ENCODE measurements at regions not wholly inside any gene's neighbourhood (a gene's known extent, or its start where the extent isn't known, plus 50 kb on each side); places are given as distances from the start of the nearest gene placed in this dataset.
A peak's percentile ranks its signal among the peaks of the same experiment; 100 is the strongest.

- Histone ChIP-seq H3K18ac (ENCODE audit: low read length) (no peak overlapping the region), H4K8ac (ENCODE audit: low read depth, low read length) (no peak overlapping the region), H4K91ac (ENCODE audit: low read depth, low read length) (no peak overlapping the region), H4K12ac (ENCODE audit: low read depth, low read length) (no peak overlapping the region), H2BK5ac (ENCODE audit: low read depth, low read length, poor library complexity) (no peak overlapping the region), H3K14ac (ENCODE audit: low read length) (no peak overlapping the region), H3K4me1 (ENCODE audit: control insufficient read depth in 1 of 2, insufficient read depth in 2 of 2, low read length in 2 of 2) (no peaks in the 10 kb centered on the region), H3K9ac (ENCODE audit: low read length) (no peak overlapping the region), H3K27me3 (ENCODE audit: insufficient read depth, low read length) (no peaks in the 10 kb centered on the region), H2AFZ (ENCODE audit: insufficient read depth, low read length, poor library complexity) (no peak overlapping the region), H3K79me1 (ENCODE audit: low read length) (no peaks in the 10 kb centered on the region), H2BK12ac (ENCODE audit: low read length) (no peak overlapping the region), H3K4me2 (ENCODE audit: low read length) (no peak overlapping the region), H3K27ac (ENCODE audit: low read depth, low read length) (no peak overlapping the region), H3K36me3 (ENCODE audit: control insufficient read depth in 1 of 2, insufficient read depth in 2 of 2, low read length in 2 of 2) (no peaks in the 10 kb centered on the region), H3K4me3 (ENCODE audit: low read depth, low read length) (no peak overlapping the region), H3K4ac (ENCODE audit: low read depth, low read length) (no peak overlapping the region), H2BK120ac (ENCODE audit: insufficient read depth, low read length, poor library complexity) (no peak overlapping the region), H3K79me2 (ENCODE audit: control insufficient read depth, insufficient read depth, low read length, poor library complexity) (no peaks in the 10 kb centered on the region), H3K9me3 (ENCODE audit: insufficient read depth, low read depth, low read length) (no peaks in the 10 kb centered on the region), H3K23ac (ENCODE audit: low read length) (no peak overlapping the region), H2AK5ac (ENCODE audit: low read length) (no peak overlapping the region)
- DNase-seq: peak; percentile 64 to 79
- no CpG with 5 or more reads among the region's 6 CpGs for WGBS (ENCODE audit: extremely low coverage, insufficient coverage, insufficient read length)
These were observed 468.3 kb upstream of the RGPD4 start for GRCh38 chr2:107358362-107358761.

- Histone ChIP-seq H3K14ac (ENCODE audit: low read length) (no peak overlapping the region), H3K4me3 (ENCODE audit: low read depth, low read length) (no peak overlapping the region), H3K4me2 (ENCODE audit: low read length) (no peak overlapping the region), H4K8ac (ENCODE audit: low read depth, low read length) (no peak overlapping the region), H3K23ac (ENCODE audit: low read length) (no peak overlapping the region), H3K36me3 (ENCODE audit: control insufficient read depth in 1 of 2, insufficient read depth in 2 of 2, low read length in 2 of 2) (no peaks in the 10 kb centered on the region), H2AFZ (ENCODE audit: insufficient read depth, low read length, poor library complexity) (no peak overlapping the region), H2BK120ac (ENCODE audit: insufficient read depth, low read length, poor library complexity) (no peak overlapping the region), H3K27ac (ENCODE audit: low read depth, low read length) (no peak overlapping the region), H3K4ac (ENCODE audit: low read depth, low read length) (no peak overlapping the region), H2BK5ac (ENCODE audit: low read depth, low read length, poor library complexity) (no peak overlapping the region), H3K79me1 (ENCODE audit: low read length) (no peaks in the 10 kb centered on the region), H3K79me2 (ENCODE audit: control insufficient read depth, insufficient read depth, low read length, poor library complexity) (no peaks in the 10 kb centered on the region), H2BK12ac (ENCODE audit: low read length) (no peak overlapping the region), H4K12ac (ENCODE audit: low read depth, low read length) (no peak overlapping the region), H2AK5ac (ENCODE audit: low read length) (no peak overlapping the region), H4K91ac (ENCODE audit: low read depth, low read length) (no peak overlapping the region), H3K27me3 (ENCODE audit: insufficient read depth, low read length) (no peaks in the 10 kb centered on the region), H3K9ac (ENCODE audit: low read length) (no peak overlapping the region), H3K4me1 (ENCODE audit: control insufficient read depth in 1 of 2, insufficient read depth in 2 of 2, low read length in 2 of 2) (no peaks in the 10 kb centered on the region), H3K9me3 (ENCODE audit: insufficient read depth, low read depth, low read length) (no peaks in the 10 kb centered on the region), H3K18ac (ENCODE audit: low read length) (no peak overlapping the region)
- WGBS (ENCODE audit: extremely low coverage, insufficient coverage, insufficient read length): no CpG with 5 or more reads among the region's 4 CpGs
- peak in 1 of 2 donors; percentile 62 for DNase-seq
These were observed 467.7 kb upstream of the RGPD4 start for GRCh38 chr2:107359021-107359420.

GRCh38 chr2:107361751-107362381 lies 464.8 kb upstream of the RGPD4 start:
- Histone ChIP-seq H3K36me3 (ENCODE audit: control insufficient read depth in 1 of 2, insufficient read depth in 2 of 2, low read length in 2 of 2) (no peaks in the 10 kb centered on the region), H3K4me2 (ENCODE audit: low read length) (no peak overlapping the region), H3K4ac (ENCODE audit: low read depth, low read length) (no peak overlapping the region), H3K27me3 (ENCODE audit: insufficient read depth, low read length) (no peaks in the 10 kb centered on the region), H3K27ac (ENCODE audit: low read depth, low read length) (no peak overlapping the region), H3K79me1 (ENCODE audit: low read length) (no peaks in the 10 kb centered on the region), H3K9me3 (ENCODE audit: insufficient read depth, low read depth, low read length) (no peaks in the 10 kb centered on the region), H4K8ac (ENCODE audit: low read depth, low read length) (no peak overlapping the region), H3K23ac (ENCODE audit: low read length) (no peak overlapping the region), H2BK120ac (ENCODE audit: insufficient read depth, low read length, poor library complexity) (no peak overlapping the region), H3K14ac (ENCODE audit: low read length) (no peak overlapping the region), H3K18ac (ENCODE audit: low read length) (no peak overlapping the region), H4K91ac (ENCODE audit: low read depth, low read length) (no peak overlapping the region), H2BK5ac (ENCODE audit: low read depth, low read length, poor library complexity) (no peak overlapping the region), H2AK5ac (ENCODE audit: low read length) (no peak overlapping the region), H3K4me1 (ENCODE audit: control insufficient read depth in 1 of 2, insufficient read depth in 2 of 2, low read length in 2 of 2) (no peaks in the 10 kb centered on the region), H3K79me2 (ENCODE audit: control insufficient read depth, insufficient read depth, low read length, poor library complexity) (no peaks in the 10 kb centered on the region), H4K12ac (ENCODE audit: low read depth, low read length) (no peak overlapping the region), H2AFZ (ENCODE audit: insufficient read depth, low read length, poor library complexity) (no peak overlapping the region), H3K4me3 (ENCODE audit: low read depth, low read length) (no peak overlapping the region), H3K9ac (ENCODE audit: low read length) (no peak overlapping the region), H2BK12ac (ENCODE audit: low read length) (no peak overlapping the region)
- no CpG with 5 or more reads among the region's 4 CpGs for WGBS (ENCODE audit: extremely low coverage, insufficient coverage, insufficient read length)
- DNase-seq: no peak

GRCh38 chr2:107362993-107363392 lies 463.7 kb upstream of the RGPD4 start:
- no peaks in the 10 kb centered on the region for H3K79me2 ChIP-seq (ENCODE audit: control insufficient read depth, insufficient read depth, low read length, poor library complexity)
- no peak overlapping the region for H3K4ac ChIP-seq (ENCODE audit: low read depth, low read length)
- H3K18ac ChIP-seq (ENCODE audit: low read length): no peak overlapping the region
- no peaks in the 10 kb centered on the region for H3K27me3 ChIP-seq (ENCODE audit: insufficient read depth, low read length)
- no peak overlapping the region for H3K27ac ChIP-seq (ENCODE audit: low read depth, low read length)
- H3K79me1 ChIP-seq (ENCODE audit: low read length): no peaks in the 10 kb centered on the region
- no peak overlapping the region for H2BK120ac ChIP-seq (ENCODE audit: insufficient read depth, low read length, poor library complexity)
- no peak overlapping the region for H3K9ac ChIP-seq (ENCODE audit: low read length)
- H3K4me2 ChIP-seq (ENCODE audit: low read length): no peak overlapping the region
- no peak overlapping the region for H3K14ac ChIP-seq (ENCODE audit: low read length)
- H2AFZ ChIP-seq (ENCODE audit: insufficient read depth, low read length, poor library complexity): no peak overlapping the region
- no peak overlapping the region for H2BK5ac ChIP-seq (ENCODE audit: low read depth, low read length, poor library complexity)
- no peaks in the 10 kb centered on the region for H3K36me3 ChIP-seq (ENCODE audit: control insufficient read depth in 1 of 2, insufficient read depth in 2 of 2, low read length in 2 of 2)
- H3K9me3 ChIP-seq (ENCODE audit: insufficient read depth, low read depth, low read length): no peaks in the 10 kb centered on the region
- no peak overlapping the region for H3K23ac ChIP-seq (ENCODE audit: low read length)
- no peak overlapping the region for H4K8ac ChIP-seq (ENCODE audit: low read depth, low read length)
- DNase-seq: no peak
- H4K12ac ChIP-seq (ENCODE audit: low read depth, low read length): no peak overlapping the region
- WGBS (ENCODE audit: extremely low coverage, insufficient coverage, insufficient read length): no CpG with 5 or more reads among the region's 1 CpG
- no peak overlapping the region for H2AK5ac ChIP-seq (ENCODE audit: low read length)
- no peak overlapping the region for H3K4me3 ChIP-seq (ENCODE audit: low read depth, low read length)
- H2BK12ac ChIP-seq (ENCODE audit: low read length): no peak overlapping the region
- H4K91ac ChIP-seq (ENCODE audit: low read depth, low read length): no peak overlapping the region
- H3K4me1 ChIP-seq (ENCODE audit: control insufficient read depth in 1 of 2, insufficient read depth in 2 of 2, low read length in 2 of 2): no peaks in the 10 kb centered on the region

All from trophoblast cell (in vitro differentiated cells and primary cell).